Natural killer cell (primary cell): ENCODE measurements at regions not wholly inside any gene's neighbourhood (a gene's known extent, or its start where the extent isn't known, plus 50 kb on each side); places are given as distances from the start of the nearest gene placed in this dataset.

Experiments
- ATAC-seq, 3 donors: fragments of 150-1000 bp in 2 of 3; fragments of 200-7000 bp in 1 of 3; cut with Tn5 transposase; 1 replicate in 1 of 3; 2 replicates in 2 of 3; pipeline ENCODE4 v1.10.0; 2021; ENCODE audit warnings: mild to moderate bottlenecking in 2 of 3, moderate library complexity in 2 of 3
- DNase-seq, 2 donors: peaks; one replicate each; pipeline versions ENCODE4 v3.0.0 to v3.0.0-alpha.2; 2013 to 2021; ENCODE audit warnings: mixed read lengths in 1 of 2
- H3K27ac ChIP-seq: one replicate; pipeline ENCODE4 v1.5.1; 2013; ENCODE audit warnings: mild to moderate bottlenecking, low read length
- H3K27me3 ChIP-seq: one replicate; pipeline ENCODE4 v1.6.1; 2013; ENCODE audit warnings: low read length; ENCODE audit not compliant: control insufficient read depth, insufficient read depth
- H3K36me3 ChIP-seq: one replicate; pipeline ENCODE4 v1.6.1; 2013; ENCODE audit warnings: low read length; ENCODE audit not compliant: control insufficient read depth, insufficient read depth
- H3K4me1 ChIP-seq: one replicate; pipeline ENCODE4 v1.6.1; 2013; ENCODE audit warnings: low read length; ENCODE audit not compliant: control insufficient read depth, insufficient read depth
- H3K4me3 ChIP-seq: one replicate; pipeline ENCODE4 v1.5.1; 2013; ENCODE audit warnings: low read length
- H3K9me3 ChIP-seq: one replicate; pipeline ENCODE4 v1.6.1; 2013; ENCODE audit warnings: low read length; ENCODE audit not compliant: control insufficient read depth, insufficient read depth
- H3K27ac Mint-ChIP-seq, 2 donors: one replicate each; pipeline ENCODE4 v1.8.0; 2022; ENCODE audit warnings: mild to moderate bottlenecking in 2 of 2, mixed read lengths in 2 of 2, moderate library complexity in 1 of 2
- H3K27me3 Mint-ChIP-seq, 2 donors: one replicate each; pipeline ENCODE4 v1.8.0; 2022; ENCODE audit warnings: low read depth in 2 of 2, mixed read lengths in 2 of 2
- H3K36me3 Mint-ChIP-seq: one replicate; pipeline ENCODE4 v1.8.0; 2022; ENCODE audit warnings: mixed read lengths
- H3K4me1 Mint-ChIP-seq, 2 donors: one replicate each; pipeline ENCODE4 v1.8.0; 2022; ENCODE audit warnings: mixed read lengths in 2 of 2
- H3K4me3 Mint-ChIP-seq: one replicate; pipeline ENCODE4 v1.8.0; 2022; ENCODE audit warnings: mild to moderate bottlenecking, moderate library complexity, mixed read lengths
- H3K9me3 Mint-ChIP-seq, 2 donors: one replicate each; pipeline ENCODE4 v1.8.0; 2022; ENCODE audit warnings: mixed read lengths in 2 of 2
- WGBS: methylation state at CpG from one replicate; pipeline ENCODE4 v1.1.7; 2013; ENCODE audit warnings: missing lambda C conversion rate; ENCODE audit not compliant: insufficient coverage; 5-methylcytosine and 5-hydroxymethylcytosine counted together
- intact Hi-C: fragments of 100-400 bp; cut with micrococcal nuclease; formaldehyde crosslinking; loops from one replicate; pipeline ENCODE4 v1.14.2; 2022
- TF ChIP-seq, protein P1 (sequence below): fragments of 200-600 bp; IDR thresholded peaks from one replicate; pipeline ENCODE4 v1.8.0; 2022; ENCODE audit warnings: antibody characterized with exemption

DNA sequence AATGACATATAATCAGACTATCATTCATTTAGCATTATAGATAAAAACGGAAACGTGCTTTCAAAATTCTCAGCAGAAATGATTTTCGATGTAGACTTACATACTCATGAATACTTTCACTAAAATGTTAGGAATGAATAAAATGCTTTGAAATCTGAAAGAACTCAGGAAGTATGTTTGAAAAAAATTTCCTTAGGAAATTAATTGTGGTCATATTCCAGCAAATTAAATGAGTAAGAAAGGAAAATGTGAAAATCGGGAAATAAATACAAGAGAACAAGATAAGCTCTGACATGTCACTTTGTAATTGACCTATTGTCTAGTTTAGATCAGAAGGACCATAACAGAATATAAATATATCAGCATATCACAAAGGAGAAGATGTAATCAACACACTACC lies 981.0 kb upstream of the CDH2 start:
- no peaks in the 10 kb centered on the region for H3K27me3 Mint-ChIP-seq
- WGBS: no CpG with 5 or more reads among the region's 4 CpGs
- no peaks in the 10 kb centered on the region for H3K4me1 Mint-ChIP-seq

DNA sequence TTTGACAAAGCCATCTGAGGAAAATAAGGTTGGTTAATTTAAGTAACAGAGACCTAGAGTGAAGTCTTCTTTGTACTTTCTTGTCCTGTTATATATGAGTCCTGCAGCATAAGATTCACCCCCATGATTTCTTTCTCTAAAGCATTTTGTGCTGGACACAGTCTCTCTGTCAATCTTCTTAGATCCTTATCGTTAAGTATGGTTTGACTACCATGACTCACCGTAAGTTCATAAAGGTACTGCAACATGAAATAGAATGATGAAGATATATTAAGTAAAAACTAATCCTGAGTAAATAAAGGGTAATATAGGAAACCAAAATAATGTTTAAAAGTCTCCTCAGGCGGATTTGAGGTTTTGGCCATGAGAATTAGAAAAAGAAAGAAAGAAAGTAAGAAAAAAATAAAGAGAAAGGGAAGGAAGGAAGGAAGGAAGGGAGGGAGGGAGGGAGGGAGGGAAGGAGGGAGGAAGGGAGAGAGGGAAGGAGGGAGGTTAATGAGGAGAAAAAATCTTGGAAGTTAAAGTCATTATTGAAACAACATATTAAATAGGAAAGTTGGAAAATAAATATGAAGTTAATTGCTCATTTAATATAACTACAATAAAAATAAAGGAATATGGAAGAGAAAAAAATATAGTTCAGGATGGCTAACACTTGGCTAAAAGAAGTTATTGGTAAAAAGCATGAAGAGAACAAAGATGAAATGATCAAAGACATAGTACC lies 980.3 kb upstream of the CDH2 start:
- Histone ChIP-seq H3K4me3 (no peak overlapping the region), H3K36me3 (no peaks in the 10 kb centered on the region), H3K27ac (no peak overlapping the region), H3K9me3 (no peaks in the 10 kb centered on the region), H3K4me1 (no peaks in the 10 kb centered on the region), H3K27me3 (no peaks in the 10 kb centered on the region)
- no peak for DNase-seq
- no peak for ATAC-seq
- H3K9me3 Mint-ChIP-seq: peaks cover 4% of the 10 kb centered on the region in 2 donors
- TF ChIP-seq, protein P1, sequence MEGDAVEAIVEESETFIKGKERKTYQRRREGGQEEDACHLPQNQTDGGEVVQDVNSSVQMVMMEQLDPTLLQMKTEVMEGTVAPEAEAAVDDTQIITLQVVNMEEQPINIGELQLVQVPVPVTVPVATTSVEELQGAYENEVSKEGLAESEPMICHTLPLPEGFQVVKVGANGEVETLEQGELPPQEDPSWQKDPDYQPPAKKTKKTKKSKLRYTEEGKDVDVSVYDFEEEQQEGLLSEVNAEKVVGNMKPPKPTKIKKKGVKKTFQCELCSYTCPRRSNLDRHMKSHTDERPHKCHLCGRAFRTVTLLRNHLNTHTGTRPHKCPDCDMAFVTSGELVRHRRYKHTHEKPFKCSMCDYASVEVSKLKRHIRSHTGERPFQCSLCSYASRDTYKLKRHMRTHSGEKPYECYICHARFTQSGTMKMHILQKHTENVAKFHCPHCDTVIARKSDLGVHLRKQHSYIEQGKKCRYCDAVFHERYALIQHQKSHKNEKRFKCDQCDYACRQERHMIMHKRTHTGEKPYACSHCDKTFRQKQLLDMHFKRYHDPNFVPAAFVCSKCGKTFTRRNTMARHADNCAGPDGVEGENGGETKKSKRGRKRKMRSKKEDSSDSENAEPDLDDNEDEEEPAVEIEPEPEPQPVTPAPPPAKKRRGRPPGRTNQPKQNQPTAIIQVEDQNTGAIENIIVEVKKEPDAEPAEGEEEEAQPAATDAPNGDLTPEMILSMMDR: no peak
- H3K27me3 Mint-ChIP-seq: no peaks in the 10 kb centered on the region
- H3K36me3 Mint-ChIP-seq: no peaks in the 10 kb centered on the region
- no peak overlapping the region for H3K4me3 Mint-ChIP-seq
- no peaks in the 10 kb centered on the region for H3K4me1 Mint-ChIP-seq
- no peak overlapping the region for H3K27ac Mint-ChIP-seq
- intact Hi-C loops: no loop called here
- 85% methylated on average over 3 of the region's 3 CpGs for WGBS

More for the DNA sequence above, 981.0 kb upstream of the CDH2 start:
- TF ChIP-seq, protein P1: no peak
- DNase-seq: no peak
- H3K4me3 ChIP-seq: no peak overlapping the region
- no peaks in the 10 kb centered on the region for H3K36me3 Mint-ChIP-seq
- no peaks in the 10 kb centered on the region for H3K4me1 ChIP-seq
- H3K9me3 ChIP-seq: no peaks in the 10 kb centered on the region
- intact Hi-C loops: no loop called here
- H3K9me3 Mint-ChIP-seq: peaks cover 4% of the 10 kb centered on the region in 2 donors
- no peak for ATAC-seq
- no peaks in the 10 kb centered on the region for H3K36me3 ChIP-seq
- H3K4me3 Mint-ChIP-seq: no peak overlapping the region
- H3K27ac Mint-ChIP-seq: no peak overlapping the region
- no peaks in the 10 kb centered on the region for H3K27me3 ChIP-seq
- no peak overlapping the region for H3K27ac ChIP-seq

GRCh38 chr18:29156531-29156930 lies 979.6 kb upstream of the CDH2 start:
- no peaks in the 10 kb centered on the region for H3K36me3 Mint-ChIP-seq
- 83% methylated on average over 4 of the region's 4 CpGs for WGBS
- ATAC-seq: no peak

More at GRCh38 chr18:29156531-29156930, 979.6 kb upstream of the CDH2 start:
- Histone ChIP-seq H3K36me3 (no peaks in the 10 kb centered on the region), H3K27ac (no peak overlapping the region), H3K27me3 (no peaks in the 10 kb centered on the region), H3K4me3 (no peak overlapping the region), H3K4me1 (no peaks in the 10 kb centered on the region), H3K9me3 (no peaks in the 10 kb centered on the region)
- H3K4me1 Mint-ChIP-seq: no peaks in the 10 kb centered on the region
- peaks cover 4% of the 10 kb centered on the region in 2 donors for H3K9me3 Mint-ChIP-seq
- no peak overlapping the region for H3K27ac Mint-ChIP-seq
- no peak overlapping the region for H3K4me3 Mint-ChIP-seq
- intact Hi-C loops: no loop called here
- H3K27me3 Mint-ChIP-seq: no peaks in the 10 kb centered on the region
- TF ChIP-seq, protein P1: no peak
- no peak for DNase-seq
